CD1c-positive myeloid dendritic cell (primary cell): ENCODE measurements at regions not wholly inside any gene's neighbourhood (a gene's known extent, or its start where the extent isn't known, plus 50 kb on each side); places are given as distances from the start of the nearest gene placed in this dataset.

Source experiments
- DNase-seq: peaks from one replicate; pipeline ENCODE4 v3.0.0-alpha.2; 2016; ENCODE audit errors: extremely low spot score

- no peak for DNase-seq
These were observed 153.8 kb upstream of the S100G start for GRCh38 chrX:16496175-16496574.

GRCh38 chrX:16511796-16512776 is 137.9 kb upstream of the S100G start:
- no peak for DNase-seq

- no peak for DNase-seq
These were observed 133.6 kb upstream of the S100G start for GRCh38 chrX:16516232-16516876.

GRCh38 chrX:16517039-16517605 is 132.8 kb upstream of the S100G start:
- DNase-seq: no peak

- DNase-seq: no peak
These were observed 131.8 kb upstream of the S100G start for GRCh38 chrX:16518131-16518530.

GRCh38 chrX:16524316-16524715 is 125.6 kb upstream of the S100G start:
- no peak for DNase-seq

GRCh38 chrX:16526003-16526402 is 124.0 kb upstream of the S100G start:
- DNase-seq: no peak

- DNase-seq: no peak
These were observed 121.3 kb upstream of the S100G start for GRCh38 chrX:16528620-16529019.
